Body of pancreas (tissue), 4 donors: ENCODE measurements at regions not wholly inside any gene's neighbourhood (a gene's known extent, or its start where the extent isn't known, plus 50 kb on each side); places are given as distances from the start of the nearest gene placed in this dataset.

Source experiments
- ATAC-seq: fragments of 150-250 bp; one replicate; pipeline ENCODE4 v1.9.1; 2016
- DNase-seq, 4 donors: peaks; one replicate each; pipeline ENCODE4 v3.0.0-alpha.2; 2019
- H3K27ac ChIP-seq, 4 donors: fragments of 200-600 bp; sonication (generic); 1 replicate in 3 of 4; 2 replicates in 1 of 4; pipeline versions ENCODE4 v1.5.1 to v1.6.1; 2016 to 2019; ENCODE audit warnings: mild to moderate bottlenecking in 1 of 4, mixed read lengths in 1 of 4, moderate library complexity in 1 of 4
- H3K27me3 ChIP-seq, 2 donors: fragments of 200-600 bp; sonication (generic); one replicate each; pipeline ENCODE4 v1.6.0; 2016; ENCODE audit warnings: mild to moderate bottlenecking in 1 of 2
- H3K36me3 ChIP-seq, 2 donors: fragments of 200-600 bp; sonication (generic); replicated peaks in 1 of 2; 2 replicates each; pipeline ENCODE4 v1.5.1; 2016; ENCODE audit warnings: low read depth in 2 of 2; ENCODE audit not compliant: insufficient read depth in 1 of 2
- H3K4me1 ChIP-seq: fragments of 200-600 bp; sonication (generic); one replicate; pipeline ENCODE4 v1.6.0; 2016
- H3K4me3 ChIP-seq, 2 donors: fragments of 200-600 bp; sonication (generic); 1 replicate in 1 of 2; 2 replicates in 1 of 2; pipeline ENCODE4 v1.5.1; 2016 to 2019
- H3K9me3 ChIP-seq, 3 donors: fragments of 200-600 bp; sonication (generic); 1 replicate in 2 of 3; 2 replicates in 1 of 3; pipeline ENCODE4 v1.5.1; 2016
- POLR2A ChIP-seq, 3 donors: fragments of 450-650 bp; IDR thresholded peaks; one replicate each; pipeline ENCODE4 v1.6.1; 2016; ENCODE audit warnings: antibody characterized with exemption in 3 of 3, mild to moderate bottlenecking in 2 of 3
- WGBS, 2 donors: methylation state at CpG; one replicate each; pipeline ENCODE4 v1.1.5; 2017; 5-methylcytosine and 5-hydroxymethylcytosine counted together
- intact Hi-C: fragments of 100-400 bp; cut with DNase I; formaldehyde crosslinking; loops from one replicate; pipeline ENCODE4 v1.15.1; 2023
- TF ChIP-seq, protein P1 (sequence below), 7 experiments: fragments of 450-650 bp in 4 of 7; fragments of 200-600 bp in 3 of 7; sonication (generic) in 3 of 7; IDR thresholded peaks; one replicate each; pipeline ENCODE4 v1.5.1; 2016 to 2019; ENCODE audit warnings: antibody characterized with exemption in 7 of 7

GRCh38 chr18:45286431-45286830, 328.8 kb upstream of the SLC14A2 start:
- H3K36me3 ChIP-seq: no peaks in the 10 kb centered on the region
- 68 to 75% methylated on average over 3 of the region's 3 CpGs for WGBS, 2 donors
- no peak for DNase-seq
- H3K9me3 ChIP-seq: no peaks in the 10 kb centered on the region
- ATAC-seq: no peak
- intact Hi-C loops: no loop called here
- H3K4me1 ChIP-seq: no peaks in the 10 kb centered on the region
- H3K27me3 ChIP-seq: no peaks in the 10 kb centered on the region
- no peak for TF ChIP-seq POLR2A (IDR thresholded peaks at IDR 0.05)
- TF ChIP-seq, protein P1, sequence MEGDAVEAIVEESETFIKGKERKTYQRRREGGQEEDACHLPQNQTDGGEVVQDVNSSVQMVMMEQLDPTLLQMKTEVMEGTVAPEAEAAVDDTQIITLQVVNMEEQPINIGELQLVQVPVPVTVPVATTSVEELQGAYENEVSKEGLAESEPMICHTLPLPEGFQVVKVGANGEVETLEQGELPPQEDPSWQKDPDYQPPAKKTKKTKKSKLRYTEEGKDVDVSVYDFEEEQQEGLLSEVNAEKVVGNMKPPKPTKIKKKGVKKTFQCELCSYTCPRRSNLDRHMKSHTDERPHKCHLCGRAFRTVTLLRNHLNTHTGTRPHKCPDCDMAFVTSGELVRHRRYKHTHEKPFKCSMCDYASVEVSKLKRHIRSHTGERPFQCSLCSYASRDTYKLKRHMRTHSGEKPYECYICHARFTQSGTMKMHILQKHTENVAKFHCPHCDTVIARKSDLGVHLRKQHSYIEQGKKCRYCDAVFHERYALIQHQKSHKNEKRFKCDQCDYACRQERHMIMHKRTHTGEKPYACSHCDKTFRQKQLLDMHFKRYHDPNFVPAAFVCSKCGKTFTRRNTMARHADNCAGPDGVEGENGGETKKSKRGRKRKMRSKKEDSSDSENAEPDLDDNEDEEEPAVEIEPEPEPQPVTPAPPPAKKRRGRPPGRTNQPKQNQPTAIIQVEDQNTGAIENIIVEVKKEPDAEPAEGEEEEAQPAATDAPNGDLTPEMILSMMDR (IDR thresholded peaks at IDR 0.05): no peak
- no peak overlapping the region for H3K27ac ChIP-seq
- no peak overlapping the region for H3K4me3 ChIP-seq

DNA sequence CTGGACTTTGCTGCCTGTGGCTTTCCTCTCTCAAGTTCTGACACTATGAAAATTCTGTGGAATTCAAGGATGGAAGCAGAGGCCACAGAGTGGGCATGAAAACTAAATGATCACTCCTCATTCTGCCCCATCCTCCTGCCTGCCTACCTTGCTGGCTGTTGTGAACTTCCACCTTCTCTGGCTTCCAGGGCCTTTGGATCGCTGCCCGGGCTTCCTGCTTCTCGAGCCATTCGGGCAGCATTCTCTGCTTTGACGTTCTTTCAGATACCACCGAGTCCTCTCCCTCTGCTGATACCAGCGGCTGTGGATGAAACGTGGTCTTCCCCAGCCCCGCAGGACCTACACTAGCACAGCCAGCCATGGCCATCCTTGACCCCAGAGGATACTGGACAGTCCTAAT, 327.7 kb upstream of the SLC14A2 start:
- TF ChIP-seq, protein P1 (IDR thresholded peaks at IDR 0.05): no peak
- no peak for TF ChIP-seq POLR2A (IDR thresholded peaks at IDR 0.05)
- peak; percentile 16 to 70 (median 50) for DNase-seq
- no peak for ATAC-seq
- intact Hi-C loops: no loop called here
- Histone ChIP-seq H3K4me1 (no peaks in the 10 kb centered on the region), H3K27ac (no peak overlapping the region), H3K9me3 (no peaks in the 10 kb centered on the region), H3K27me3 (no peaks in the 10 kb centered on the region), H3K4me3 (no peak overlapping the region), H3K36me3 (no peaks in the 10 kb centered on the region)
- 46 to 54% methylated on average over 9 of the region's 9 CpGs for WGBS, 2 donors

DNA sequence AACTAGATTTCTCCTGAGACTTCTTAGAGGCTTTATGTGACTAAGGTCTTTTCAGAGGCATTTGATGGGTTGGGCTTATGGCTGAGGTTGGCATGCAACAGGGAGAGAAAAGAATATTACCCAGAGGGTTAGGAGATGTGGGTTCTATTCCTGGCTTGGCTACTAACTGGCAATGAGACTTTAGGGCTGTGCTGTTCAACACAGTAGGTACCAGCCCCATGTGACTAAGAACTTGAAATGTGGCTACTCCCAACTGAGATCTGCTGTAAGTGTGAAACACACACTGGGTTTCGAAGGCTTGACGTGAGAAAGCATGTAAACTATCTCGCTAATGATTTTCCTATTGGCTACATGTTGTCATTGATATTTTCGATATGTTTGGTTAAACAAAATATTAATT, 324.9 kb upstream of the SLC14A2 start:
- DNase-seq: no peak
- intact Hi-C loops: no loop called here
- H3K4me1 ChIP-seq: no peaks in the 10 kb centered on the region
- ATAC-seq: no peak
- WGBS, 2 donors: 89 to 95% methylated on average over 4 of the region's 4 CpGs
- TF ChIP-seq, protein P1 (IDR thresholded peaks at IDR 0.05): no peak
- no peak for TF ChIP-seq POLR2A (IDR thresholded peaks at IDR 0.05)
- H3K27me3 ChIP-seq: no peaks in the 10 kb centered on the region
- no peaks in the 10 kb centered on the region for H3K36me3 ChIP-seq
- H3K4me3 ChIP-seq: no peak overlapping the region
- H3K9me3 ChIP-seq: no peaks in the 10 kb centered on the region
- no peak overlapping the region for H3K27ac ChIP-seq

GRCh38 chr18:45291621-45292615, 323.4 kb upstream of the SLC14A2 start:
- no peak overlapping the region for H3K27ac ChIP-seq
- no peaks in the 10 kb centered on the region for H3K9me3 ChIP-seq
- peak in 1 of 4 donors; percentile 36 for DNase-seq
- no peak for ATAC-seq
- H3K4me3 ChIP-seq: no peak overlapping the region
- H3K4me1 ChIP-seq: no peaks in the 10 kb centered on the region
- WGBS, 2 donors: 65 to 80% methylated on average over 17 of the region's 17 CpGs
- no peaks in the 10 kb centered on the region for H3K27me3 ChIP-seq
- no peaks in the 10 kb centered on the region for H3K36me3 ChIP-seq
- intact Hi-C loops: no loop called here
- TF ChIP-seq, protein P1 (IDR thresholded peaks at IDR 0.05): no peak
- TF ChIP-seq POLR2A (IDR thresholded peaks at IDR 0.05): no peak
